Lower leg skin (tissue), 4 donors: ENCODE measurements at regions not wholly inside any gene's neighbourhood (a gene's known extent, or its start where the extent isn't known, plus 50 kb on each side); places are given as distances from the start of the nearest gene placed in this dataset.

Experiments
- DNase-seq, 2 donors: peaks; one replicate each; pipeline ENCODE4 v3.0.0-alpha.2; 2019; ENCODE audit warnings: low spot score in 2 of 2
- H3K4me3 ChIP-seq: fragments of 200-600 bp; sonication (generic); 2 replicates; pipeline ENCODE4 v1.5.1; 2017; ENCODE audit warnings: mild to moderate bottlenecking, low read depth; ENCODE audit not compliant: poor library complexity, severe bottlenecking
- POLR2A ChIP-seq, 2 donors: fragments of 450-650 bp; IDR thresholded peaks; one replicate each; pipeline ENCODE4 v1.6.1; 2016 to 2017; ENCODE audit warnings: antibody characterized with exemption in 2 of 2, mild to moderate bottlenecking in 1 of 2, moderate library complexity in 1 of 2
- WGBS, 2 donors: methylation state at CpG; one replicate each; pipeline ENCODE4 v1.1.5; 2018; 5-methylcytosine and 5-hydroxymethylcytosine counted together
- intact Hi-C: fragments of 100-400 bp; cut with DNase I; formaldehyde crosslinking; loops from one replicate; pipeline ENCODE4 v1.15.0; 2023; ENCODE audit warnings: low total_unique reads
- TF ChIP-seq, protein P1 (sequence below), 3 donors: fragments of 450-650 bp; IDR thresholded peaks; one replicate each; pipeline ENCODE4 v1.5.1; 2016; ENCODE audit warnings: antibody characterized with exemption in 3 of 3, mild to moderate bottlenecking in 3 of 3, moderate library complexity in 2 of 3

DNA sequence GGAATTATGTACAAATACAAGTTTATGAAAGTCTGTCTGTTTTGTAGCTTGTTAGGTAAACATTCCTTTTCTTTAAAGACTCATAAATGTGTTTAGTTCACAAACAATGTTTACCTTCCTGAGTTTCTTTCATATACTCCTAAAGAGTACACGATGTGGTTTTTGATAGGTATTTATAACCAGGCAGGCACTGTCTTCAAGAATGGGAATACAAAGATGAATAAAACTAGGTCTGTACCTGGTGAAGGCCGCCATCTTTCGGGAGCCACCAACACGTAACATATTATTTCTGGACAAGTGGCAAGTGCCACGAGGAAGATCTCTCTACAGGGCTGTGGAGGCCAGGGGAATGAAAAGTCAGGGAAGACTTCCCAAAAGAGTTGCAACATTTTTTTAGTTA lies 144.6 kb upstream of the RASSF8 start:
- no peak for DNase-seq
- intact Hi-C loops: no loop called here
- no peak overlapping the region for H3K4me3 ChIP-seq
- WGBS, 2 donors: 87 to 92% methylated on average over 5 of the region's 5 CpGs
- no peak for TF ChIP-seq POLR2A (IDR thresholded peaks at IDR 0.05)
- TF ChIP-seq, protein P1, sequence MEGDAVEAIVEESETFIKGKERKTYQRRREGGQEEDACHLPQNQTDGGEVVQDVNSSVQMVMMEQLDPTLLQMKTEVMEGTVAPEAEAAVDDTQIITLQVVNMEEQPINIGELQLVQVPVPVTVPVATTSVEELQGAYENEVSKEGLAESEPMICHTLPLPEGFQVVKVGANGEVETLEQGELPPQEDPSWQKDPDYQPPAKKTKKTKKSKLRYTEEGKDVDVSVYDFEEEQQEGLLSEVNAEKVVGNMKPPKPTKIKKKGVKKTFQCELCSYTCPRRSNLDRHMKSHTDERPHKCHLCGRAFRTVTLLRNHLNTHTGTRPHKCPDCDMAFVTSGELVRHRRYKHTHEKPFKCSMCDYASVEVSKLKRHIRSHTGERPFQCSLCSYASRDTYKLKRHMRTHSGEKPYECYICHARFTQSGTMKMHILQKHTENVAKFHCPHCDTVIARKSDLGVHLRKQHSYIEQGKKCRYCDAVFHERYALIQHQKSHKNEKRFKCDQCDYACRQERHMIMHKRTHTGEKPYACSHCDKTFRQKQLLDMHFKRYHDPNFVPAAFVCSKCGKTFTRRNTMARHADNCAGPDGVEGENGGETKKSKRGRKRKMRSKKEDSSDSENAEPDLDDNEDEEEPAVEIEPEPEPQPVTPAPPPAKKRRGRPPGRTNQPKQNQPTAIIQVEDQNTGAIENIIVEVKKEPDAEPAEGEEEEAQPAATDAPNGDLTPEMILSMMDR (IDR thresholded peaks at IDR 0.05): no peak

DNA sequence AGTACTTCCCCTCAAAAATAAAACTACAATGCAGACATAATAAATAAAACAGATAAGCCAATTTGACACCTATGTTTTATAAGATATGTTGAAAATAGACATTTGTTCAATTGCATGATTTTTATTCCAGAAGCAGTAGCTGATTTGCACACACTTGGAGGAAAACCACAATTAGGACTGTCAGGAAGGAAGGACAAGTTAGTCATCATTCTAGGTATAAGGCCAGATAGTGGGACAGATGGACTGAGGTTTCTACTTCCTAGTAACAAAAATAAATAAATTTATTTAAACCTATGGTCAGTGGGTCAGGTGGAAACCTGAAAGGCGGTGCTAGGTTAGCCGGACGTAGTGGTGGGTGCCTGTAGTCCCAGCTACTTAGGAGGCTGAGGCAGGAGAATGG lies 141.8 kb upstream of the RASSF8 start:
- 92 to 94% methylated on average over 3 of the region's 3 CpGs for WGBS, 2 donors
- intact Hi-C loops: no loop called here
- no peak for DNase-seq
- TF ChIP-seq POLR2A (IDR thresholded peaks at IDR 0.05): no peak
- TF ChIP-seq, protein P1 (IDR thresholded peaks at IDR 0.05): no peak
- no peak overlapping the region for H3K4me3 ChIP-seq

DNA sequence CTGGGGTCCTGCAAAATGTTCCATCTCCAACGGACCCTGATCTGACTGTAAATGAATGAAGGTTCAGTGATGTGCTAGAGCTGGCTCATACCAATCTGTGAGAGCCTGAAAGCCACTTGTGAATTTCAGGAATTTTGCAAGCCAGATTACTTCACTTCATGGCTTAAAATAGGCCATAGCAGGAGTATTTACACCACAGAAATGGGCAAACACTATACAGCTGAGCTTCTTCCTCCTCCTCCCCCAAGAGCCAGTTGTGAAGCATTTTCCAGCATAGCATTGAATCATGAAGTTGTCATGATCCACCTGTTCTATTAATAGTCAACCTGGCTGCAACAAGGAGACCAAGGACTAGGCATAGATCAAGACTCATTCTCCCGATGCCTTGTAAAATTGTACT lies 141.3 kb upstream of the RASSF8 start:
- H3K4me3 ChIP-seq: no peak overlapping the region
- intact Hi-C loops: no loop called here
- DNase-seq: no peak
- no peak for TF ChIP-seq POLR2A (IDR thresholded peaks at IDR 0.05)
- TF ChIP-seq, protein P1 (IDR thresholded peaks at IDR 0.05): no peak
- 89 to 92% methylated on average over 2 of the region's 2 CpGs for WGBS, 2 donors

DNA sequence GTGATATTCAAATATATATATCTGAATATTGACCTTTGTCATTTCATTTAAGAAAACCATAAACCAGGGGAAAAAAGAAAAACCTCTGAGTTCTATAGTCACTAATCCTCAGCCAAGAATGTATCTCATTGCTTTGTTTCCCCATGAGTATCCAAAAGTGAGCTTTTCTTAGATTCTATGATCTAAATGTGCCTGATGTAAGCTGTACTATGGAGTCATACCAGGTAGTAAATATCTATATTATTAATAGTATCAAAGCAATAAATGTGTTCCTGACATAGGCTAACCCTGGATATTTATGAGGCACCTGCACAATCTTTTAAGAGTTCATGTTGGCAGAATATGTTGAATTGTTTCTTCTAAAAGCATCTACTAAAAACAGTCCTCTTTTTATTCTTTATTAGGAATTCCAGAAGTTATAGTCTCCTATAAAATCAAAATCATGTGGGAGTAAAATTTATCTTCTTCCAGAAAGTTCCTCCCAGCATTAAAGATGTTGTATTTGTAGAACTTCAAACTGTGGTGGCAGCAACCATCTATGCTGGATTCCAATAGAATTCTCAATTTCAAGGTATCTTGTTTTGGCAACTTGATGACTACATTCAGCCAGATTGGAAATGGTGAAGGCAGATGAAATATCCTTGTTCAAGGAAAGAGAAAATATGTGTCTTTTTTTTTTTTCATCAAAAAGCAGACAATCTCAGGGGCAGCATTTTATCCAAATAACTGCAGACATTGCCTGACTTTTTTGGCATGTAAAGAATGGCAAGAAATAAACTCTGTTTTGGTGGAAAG lies 139.7 kb upstream of the RASSF8 start:
- no peak for TF ChIP-seq POLR2A (IDR thresholded peaks at IDR 0.05)
- TF ChIP-seq, protein P1 (IDR thresholded peaks at IDR 0.05): no peak
- H3K4me3 ChIP-seq: no peak overlapping the region
- no peak for DNase-seq
- intact Hi-C loops: no loop called here

DNA sequence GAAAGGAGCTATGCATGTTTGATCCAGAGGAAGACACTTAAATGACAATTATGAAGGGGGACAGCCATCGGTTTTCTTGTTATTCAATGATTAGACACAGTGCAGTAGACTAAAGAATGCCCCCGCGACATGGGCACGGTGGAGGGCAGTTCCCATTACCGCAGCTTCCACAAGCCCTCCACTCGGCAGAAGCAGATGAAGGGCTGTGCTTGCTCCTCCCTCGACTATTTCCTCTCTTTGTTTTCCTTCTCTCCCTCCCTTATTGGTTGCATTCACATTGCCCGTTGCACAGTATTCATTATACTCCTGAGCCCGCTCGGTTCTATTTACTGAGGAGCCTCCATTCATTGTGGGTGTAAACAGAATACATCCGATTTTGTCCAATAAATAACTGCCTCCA lies 138.8 kb upstream of the RASSF8 start:
- DNase-seq: no peak
- TF ChIP-seq POLR2A (IDR thresholded peaks at IDR 0.05): no peak
- TF ChIP-seq, protein P1 (IDR thresholded peaks at IDR 0.05): no peak
- H3K4me3 ChIP-seq: no peak overlapping the region
- intact Hi-C loops: no loop called here
- 68 to 71% methylated on average over 11 of the region's 11 CpGs for WGBS, 2 donors

DNA sequence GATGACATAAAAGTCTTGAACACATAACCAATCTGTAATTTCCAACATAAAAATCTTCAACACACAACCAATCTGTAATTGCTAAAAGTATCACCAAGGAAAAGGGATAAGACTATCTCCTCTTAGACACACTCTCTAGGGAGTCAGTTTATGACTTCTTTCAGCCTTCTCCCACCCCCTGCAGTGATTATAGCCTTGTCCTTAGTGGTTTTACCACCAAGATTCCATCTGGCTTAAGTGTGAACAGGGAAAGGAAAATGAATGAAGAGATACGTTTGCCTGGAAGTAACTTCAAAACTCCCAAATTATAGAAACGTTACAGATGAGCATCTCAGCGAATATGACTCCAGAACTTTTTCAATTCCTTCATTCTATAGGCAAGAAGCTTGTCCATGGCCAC lies 136.2 kb upstream of the RASSF8 start:
- intact Hi-C loops: no loop called here
- TF ChIP-seq, protein P1 (IDR thresholded peaks at IDR 0.05): no peak
- no peak for TF ChIP-seq POLR2A (IDR thresholded peaks at IDR 0.05)
- H3K4me3 ChIP-seq: no peak overlapping the region
- no peak for DNase-seq
- WGBS, 2 donors: 85 to 87% methylated on average over 3 of the region's 3 CpGs
